ENCODE measurements at regions not wholly inside any gene's neighbourhood (a gene's known extent, or its start where the extent isn't known, plus 50 kb on each side); places are given as distances from the start of the nearest gene placed in this dataset.

- no peak overlapping the region for H3K4me3 ChIP-seq (ENCODE audit: low read depth in 1 of 2, low read length in 2 of 2)
- no peaks in the 10 kb centered on the region for H3K9me3 ChIP-seq (ENCODE audit: control insufficient read depth in 1 of 2, low read length in 2 of 2)
- H3K27ac ChIP-seq (ENCODE audit: low read depth, low read length): no peak overlapping the region
- H3K9ac ChIP-seq (ENCODE audit: low read depth in 1 of 2, low read length in 2 of 2): no peak overlapping the region
- H3K27me3 ChIP-seq (ENCODE audit: control insufficient read depth in 1 of 2, insufficient read depth in 2 of 2, low read length in 2 of 2): no peaks in the 10 kb centered on the region
- no peaks in the 10 kb centered on the region for H3K4me1 ChIP-seq (ENCODE audit: control insufficient read depth in 1 of 2, insufficient read depth in 2 of 2, low read length in 2 of 2)
- no peaks in the 10 kb centered on the region for H3K36me3 ChIP-seq (ENCODE audit: control insufficient read depth in 1 of 2, insufficient read depth in 2 of 2, low read length in 2 of 2)
These were observed 153.4 kb upstream of the UMPS start for GRCh38 chr3:124576565-124577493.

GRCh38 chr3:124577494-124578167 is 152.6 kb upstream of the UMPS start:
- Histone ChIP-seq H3K27me3 (ENCODE audit: control insufficient read depth in 1 of 2, insufficient read depth in 2 of 2, low read length in 2 of 2) (no peaks in the 10 kb centered on the region), H3K4me3 (ENCODE audit: low read depth in 1 of 2, low read length in 2 of 2) (no peak overlapping the region), H3K4me1 (ENCODE audit: control insufficient read depth in 1 of 2, insufficient read depth in 2 of 2, low read length in 2 of 2) (no peaks in the 10 kb centered on the region), H3K36me3 (ENCODE audit: control insufficient read depth in 1 of 2, insufficient read depth in 2 of 2, low read length in 2 of 2) (no peaks in the 10 kb centered on the region), H3K9ac (ENCODE audit: low read depth in 1 of 2, low read length in 2 of 2) (no peak overlapping the region), H3K9me3 (ENCODE audit: control insufficient read depth in 1 of 2, low read length in 2 of 2) (no peaks in the 10 kb centered on the region), H3K27ac (ENCODE audit: low read depth, low read length) (no peak overlapping the region)

GRCh38 chr3:124579641-124580040 is 150.6 kb upstream of the UMPS start:
- Histone ChIP-seq H3K36me3 (ENCODE audit: control insufficient read depth in 1 of 2, insufficient read depth in 2 of 2, low read length in 2 of 2) (no peaks in the 10 kb centered on the region), H3K4me3 (ENCODE audit: low read depth in 1 of 2, low read length in 2 of 2) (no peak overlapping the region), H3K4me1 (ENCODE audit: control insufficient read depth in 1 of 2, insufficient read depth in 2 of 2, low read length in 2 of 2) (peaks cover 0 to 5% of the 10 kb centered on the region in 2 donors), H3K27me3 (ENCODE audit: control insufficient read depth in 1 of 2, insufficient read depth in 2 of 2, low read length in 2 of 2) (no peaks in the 10 kb centered on the region), H3K9ac (ENCODE audit: low read depth in 1 of 2, low read length in 2 of 2) (no peak overlapping the region), H3K27ac (ENCODE audit: low read depth, low read length) (no peak overlapping the region), H3K9me3 (ENCODE audit: control insufficient read depth in 1 of 2, low read length in 2 of 2) (no peaks in the 10 kb centered on the region)

- no peak overlapping the region for H3K9ac ChIP-seq (ENCODE audit: low read depth in 1 of 2, low read length in 2 of 2)
These were observed 148.1 kb upstream of the UMPS start for GRCh38 chr3:124582196-124582595.

GRCh38 chr3:124582621-124583395 is 147.4 kb upstream of the UMPS start:
- no peaks in the 10 kb centered on the region for H3K27me3 ChIP-seq (ENCODE audit: control insufficient read depth in 1 of 2, insufficient read depth in 2 of 2, low read length in 2 of 2)
- H3K9me3 ChIP-seq (ENCODE audit: control insufficient read depth in 1 of 2, low read length in 2 of 2): no peaks in the 10 kb centered on the region
- no peak overlapping the region for H3K27ac ChIP-seq (ENCODE audit: low read depth, low read length)
- H3K36me3 ChIP-seq (ENCODE audit: control insufficient read depth in 1 of 2, insufficient read depth in 2 of 2, low read length in 2 of 2): no peaks in the 10 kb centered on the region
- H3K4me3 ChIP-seq (ENCODE audit: low read depth in 1 of 2, low read length in 2 of 2): no peak overlapping the region
- H3K9ac ChIP-seq (ENCODE audit: low read depth in 1 of 2, low read length in 2 of 2): no peak overlapping the region
- H3K4me1 ChIP-seq (ENCODE audit: control insufficient read depth in 1 of 2, insufficient read depth in 2 of 2, low read length in 2 of 2): peaks cover 10 to 17% of the 10 kb centered on the region in 2 donors

More at GRCh38 chr3:124582196-124582595, 148.1 kb upstream of the UMPS start:
- Histone ChIP-seq H3K27ac (ENCODE audit: low read depth, low read length) (no peak overlapping the region), H3K9me3 (ENCODE audit: control insufficient read depth in 1 of 2, low read length in 2 of 2) (no peaks in the 10 kb centered on the region), H3K27me3 (ENCODE audit: control insufficient read depth in 1 of 2, insufficient read depth in 2 of 2, low read length in 2 of 2) (no peaks in the 10 kb centered on the region), H3K4me1 (ENCODE audit: control insufficient read depth in 1 of 2, insufficient read depth in 2 of 2, low read length in 2 of 2) (peaks cover 7 to 17% of the 10 kb centered on the region in 2 donors), H3K36me3 (ENCODE audit: control insufficient read depth in 1 of 2, insufficient read depth in 2 of 2, low read length in 2 of 2) (no peaks in the 10 kb centered on the region), H3K4me3 (ENCODE audit: low read depth in 1 of 2, low read length in 2 of 2) (no peak overlapping the region)

- Histone ChIP-seq H3K27me3 (ENCODE audit: control insufficient read depth in 1 of 2, insufficient read depth in 2 of 2, low read length in 2 of 2) (no peaks in the 10 kb centered on the region), H3K27ac (ENCODE audit: low read depth, low read length) (no peak overlapping the region), H3K4me1 (ENCODE audit: control insufficient read depth in 1 of 2, insufficient read depth in 2 of 2, low read length in 2 of 2) (peaks cover 10 to 17% of the 10 kb centered on the region in 2 donors), H3K4me3 (ENCODE audit: low read depth in 1 of 2, low read length in 2 of 2) (peak overlapping the region; percentile 69 to 79), H3K9ac (ENCODE audit: low read depth in 1 of 2, low read length in 2 of 2) (peak overlapping the region; percentile 61 to 62), H3K9me3 (ENCODE audit: control insufficient read depth in 1 of 2, low read length in 2 of 2) (no peaks in the 10 kb centered on the region), H3K36me3 (ENCODE audit: control insufficient read depth in 1 of 2, insufficient read depth in 2 of 2, low read length in 2 of 2) (no peaks in the 10 kb centered on the region)
These were observed 146.1 kb upstream of the UMPS start for GRCh38 chr3:124584245-124584551.

GRCh38 chr3:124584552-124585391 is 145.5 kb upstream of the UMPS start:
- H3K9ac ChIP-seq (ENCODE audit: low read depth in 1 of 2, low read length in 2 of 2): peak overlapping the region; percentile 61 to 62
- no peaks in the 10 kb centered on the region for H3K27me3 ChIP-seq (ENCODE audit: control insufficient read depth in 1 of 2, insufficient read depth in 2 of 2, low read length in 2 of 2)
- H3K27ac ChIP-seq (ENCODE audit: low read depth, low read length): no peak overlapping the region
- peaks cover 10 to 17% of the 10 kb centered on the region in 2 donors for H3K4me1 ChIP-seq (ENCODE audit: control insufficient read depth in 1 of 2, insufficient read depth in 2 of 2, low read length in 2 of 2)
- H3K4me3 ChIP-seq (ENCODE audit: low read depth in 1 of 2, low read length in 2 of 2): peak overlapping the region; percentile 69 to 79
- no peaks in the 10 kb centered on the region for H3K9me3 ChIP-seq (ENCODE audit: control insufficient read depth in 1 of 2, low read length in 2 of 2)
- H3K36me3 ChIP-seq (ENCODE audit: control insufficient read depth in 1 of 2, insufficient read depth in 2 of 2, low read length in 2 of 2): no peaks in the 10 kb centered on the region

GRCh38 chr3:124586126-124587052 is 143.9 kb upstream of the UMPS start:
- H3K9ac ChIP-seq (ENCODE audit: low read depth in 1 of 2, low read length in 2 of 2): no peak overlapping the region
- peaks cover 10 to 17% of the 10 kb centered on the region in 2 donors for H3K4me1 ChIP-seq (ENCODE audit: control insufficient read depth in 1 of 2, insufficient read depth in 2 of 2, low read length in 2 of 2)
- H3K27ac ChIP-seq (ENCODE audit: low read depth, low read length): no peak overlapping the region
- no peaks in the 10 kb centered on the region for H3K9me3 ChIP-seq (ENCODE audit: control insufficient read depth in 1 of 2, low read length in 2 of 2)
- no peaks in the 10 kb centered on the region for H3K36me3 ChIP-seq (ENCODE audit: control insufficient read depth in 1 of 2, insufficient read depth in 2 of 2, low read length in 2 of 2)
- peak overlapping the region in 1 of 2 donors; percentile 69 for H3K4me3 ChIP-seq (ENCODE audit: low read depth in 1 of 2, low read length in 2 of 2)
- no peaks in the 10 kb centered on the region for H3K27me3 ChIP-seq (ENCODE audit: control insufficient read depth in 1 of 2, insufficient read depth in 2 of 2, low read length in 2 of 2)

GRCh38 chr3:124587053-124587408 is 143.2 kb upstream of the UMPS start:
- Histone ChIP-seq H3K9ac (ENCODE audit: low read depth in 1 of 2, low read length in 2 of 2) (no peak overlapping the region), H3K27me3 (ENCODE audit: control insufficient read depth in 1 of 2, insufficient read depth in 2 of 2, low read length in 2 of 2) (no peaks in the 10 kb centered on the region), H3K4me1 (ENCODE audit: control insufficient read depth in 1 of 2, insufficient read depth in 2 of 2, low read length in 2 of 2) (peaks cover 10 to 22% of the 10 kb centered on the region in 2 donors), H3K27ac (ENCODE audit: low read depth, low read length) (no peak overlapping the region), H3K36me3 (ENCODE audit: control insufficient read depth in 1 of 2, insufficient read depth in 2 of 2, low read length in 2 of 2) (no peaks in the 10 kb centered on the region), H3K9me3 (ENCODE audit: control insufficient read depth in 1 of 2, low read length in 2 of 2) (no peaks in the 10 kb centered on the region), H3K4me3 (ENCODE audit: low read depth in 1 of 2, low read length in 2 of 2) (no peak overlapping the region)

Measured in duodenal mucosa (tissue), 2 donors.